GM23338 (cell line): ENCODE measurements at regions not wholly inside any gene's neighbourhood (a gene's known extent, or its start where the extent isn't known, plus 50 kb on each side); places are given as distances from the start of the nearest gene placed in this dataset.

Source experiments
- ATAC-seq: fragments of 200-7000 bp; cut with Tn5 transposase; 3 replicates; pipeline ENCODE4 v1.9.1; 2020
- DNase-seq: peaks from one replicate; pipeline ENCODE4 v3.0.0-alpha.2; 2015; ENCODE audit warnings: low spot score
- H2AFZ ChIP-seq: fragments of 200-600 bp; sonication (generic); 2 replicates; pipeline ENCODE4 v1.8.0; 2016; ENCODE audit warnings: antibody characterized with exemption, mild to moderate bottlenecking, moderate library complexity
- H3F3A ChIP-seq: fragments of 200-600 bp; sonication (generic); replicated peaks from 2 replicates; pipeline ENCODE4 v1.8.0; 2017; ENCODE audit warnings: antibody characterized with exemption, mixed run types, low read depth
- H3K27ac ChIP-seq: fragments of 200-600 bp; sonication (generic); 2 replicates; pipeline ENCODE4 v1.6.1; 2016; ENCODE audit warnings: low read depth
- H3K27me3 ChIP-seq: fragments of 200-600 bp; sonication (generic); 2 replicates; pipeline ENCODE4 v1.8.0; 2016; ENCODE audit warnings: mild to moderate bottlenecking, mixed run types, moderate library complexity; ENCODE audit not compliant: insufficient read depth
- H3K36me3 ChIP-seq: fragments of 200-600 bp; sonication (generic); 2 replicates; pipeline ENCODE4 v1.8.0; 2016; ENCODE audit warnings: mild to moderate bottlenecking; ENCODE audit not compliant: insufficient read depth
- H3K4me1 ChIP-seq: fragments of 200-600 bp; sonication (generic); 2 replicates; pipeline ENCODE4 v1.8.0; 2016; ENCODE audit warnings: mild to moderate bottlenecking, moderate library complexity; ENCODE audit not compliant: insufficient read depth
- H3K4me2 ChIP-seq: fragments of 200-600 bp; sonication (generic); 2 replicates; pipeline ENCODE4 v1.7.1; 2017; ENCODE audit warnings: mixed run types
- H3K4me3 ChIP-seq: fragments of 200-600 bp; sonication (generic); 2 replicates; pipeline ENCODE4 v1.6.1; 2016; ENCODE audit warnings: mixed run types
- H3K79me2 ChIP-seq: fragments of 200-600 bp; sonication (generic); replicated peaks from 2 replicates; pipeline ENCODE4 v1.8.0; 2017; ENCODE audit warnings: mild to moderate bottlenecking; ENCODE audit not compliant: insufficient read depth
- H3K9me2 ChIP-seq: fragments of 200-600 bp; sonication (generic); 2 replicates; pipeline ENCODE4 v1.8.0; 2017; ENCODE audit not compliant: insufficient read depth
- H4K20me1 ChIP-seq: fragments of 200-600 bp; sonication (generic); replicated peaks from 2 replicates; pipeline ENCODE4 v1.8.0; 2017; ENCODE audit warnings: mild to moderate bottlenecking; ENCODE audit not compliant: insufficient read depth
- H3K27ac Mint-ChIP-seq: 2 replicates; pipeline ENCODE4 v1.8.0; 2020; ENCODE audit warnings: inconsistent platforms, mild to moderate bottlenecking, moderate library complexity, mixed read lengths
- H3K27me3 Mint-ChIP-seq: 3 replicates; pipeline ENCODE4 v1.8.0; 2022; ENCODE audit warnings: low read depth, mild to moderate bottlenecking, moderate library complexity, mixed read lengths, inconsistent platforms; ENCODE audit not compliant: insufficient read depth, poor library complexity
- H3K36me3 Mint-ChIP-seq: 3 replicates; pipeline ENCODE4 v1.8.0; 2021; ENCODE audit warnings: low read depth, mild to moderate bottlenecking, inconsistent platforms, moderate library complexity, mixed read lengths
- H3K4me1 Mint-ChIP-seq: 3 replicates; pipeline ENCODE4 v1.8.0; 2020; ENCODE audit warnings: mild to moderate bottlenecking, inconsistent platforms, mixed read lengths
- H3K4me3 Mint-ChIP-seq: 3 replicates; pipeline ENCODE4 v1.8.0; 2021; ENCODE audit warnings: moderate library complexity, mild to moderate bottlenecking, inconsistent platforms, mixed read lengths
- H3K9me3 Mint-ChIP-seq: 3 replicates; pipeline ENCODE4 v1.8.0; 2020; ENCODE audit warnings: moderate library complexity, mild to moderate bottlenecking, inconsistent platforms, mixed read lengths
- CREB1 ChIP-seq: fragments of 250-450 bp; sonication (Bioruptor Pico); IDR thresholded peaks from 2 replicates; pipeline ENCODE4 v1.5.0; 2020; ENCODE audit warnings: low read depth, mild to moderate bottlenecking, moderate library complexity
- CTCF ChIP-seq, 2 experiments: fragments of 200-600 bp in 1 of 2; sonication (generic) in 1 of 2; conservative IDR thresholded peaks; 2 replicates each; pipeline versions ENCODE4 v1.5.1 to v1.6.1; 2016 to 2017; ENCODE audit warnings: antibody characterized with exemption in 2 of 2, low read depth in 2 of 2, mild to moderate bottlenecking in 2 of 2, moderate library complexity in 1 of 2
- ETS1 ChIP-seq: IDR thresholded peaks from 2 replicates; pipeline ENCODE4 v1.6.1; 2016; ENCODE audit warnings: antibody characterized with exemption
- EZH2 ChIP-seq: fragments of 200-600 bp; sonication (generic); IDR thresholded peaks from one replicate; pipeline ENCODE4 v1.8.0; 2017; ENCODE audit warnings: antibody characterized with exemption, mild to moderate bottlenecking, low read depth; ENCODE audit not compliant: unreplicated experiment
- EZH2phosphoT487 ChIP-seq: fragments of 200-600 bp; sonication (generic); IDR thresholded peaks from one replicate; pipeline ENCODE4 v1.8.1; 2018; ENCODE audit warnings: antibody characterized with exemption; ENCODE audit not compliant: unreplicated experiment
- JUNB ChIP-seq: IDR thresholded peaks from one replicate; pipeline ENCODE4 v1.6.1; 2016; ENCODE audit warnings: antibody characterized with exemption; ENCODE audit not compliant: unreplicated experiment
- NANOG ChIP-seq: IDR thresholded peaks from 2 replicates; pipeline ENCODE4 v1.6.1; 2016; ENCODE audit warnings: antibody characterized with exemption, borderline replicate concordance
- POLR2AphosphoS5 ChIP-seq: IDR thresholded peaks from 2 replicates; pipeline ENCODE4 v1.6.1; 2016; ENCODE audit warnings: antibody characterized with exemption, low read depth
- REST ChIP-seq: IDR thresholded peaks from one replicate; pipeline ENCODE4 v1.6.1; 2018; ENCODE audit warnings: antibody characterized with exemption; ENCODE audit not compliant: unreplicated experiment
- STAT1 ChIP-seq: IDR thresholded peaks from one replicate; pipeline ENCODE4 v1.6.1; 2016; ENCODE audit warnings: antibody characterized with exemption; ENCODE audit not compliant: unreplicated experiment
- ZNF331 ChIP-seq: fragments of 250-450 bp; sonication (Bioruptor Pico); IDR thresholded peaks from 2 replicates; pipeline ENCODE4 v1.5.0; 2020; ENCODE audit warnings: low read depth, mild to moderate bottlenecking, moderate library complexity
- ZNF462 ChIP-seq: fragments of 250-450 bp; sonication (Bioruptor Pico); IDR thresholded peaks from 2 replicates; pipeline ENCODE4 v1.5.0; 2020; ENCODE audit warnings: mild to moderate bottlenecking, moderate library complexity

- Histone ChIP-seq H3K27me3 (no peaks in the 10 kb centered on the region), H3K79me2 (no peaks in the 10 kb centered on the region), H3K4me2 (no peak overlapping the region), H3K4me1 (peaks cover 17% of the 10 kb centered on the region), H3K4me3 (no peak overlapping the region), H2AFZ (no peak overlapping the region; the same call in 1 of the 2 replicates), H4K20me1 (no peaks in the 10 kb centered on the region), H3K36me3 (no peaks in the 10 kb centered on the region), H3K27ac (no peak overlapping the region), H3K9me2 (0 out of 2 replicates have a peak, but pooled peaks cover under 1% of the 10 kb centered on the region), H3F3A (no peaks in the 10 kb centered on the region)
- H3K9me3 Mint-ChIP-seq, result no peaks in the 10 kb centered on the region; the same call in 2 of the 3 replicates
- ATAC-seq (no peak), DNase-seq (no peak)
- TF ChIP-seq CTCF (conservative IDR thresholded peaks at IDR 0.05; ENCODE audit: low read depth in 2 of 2) (no peak), ZNF331 (CRISPR knock-in tag) (no peak), EZH2phosphoT487 (no peak), JUNB (no peak), CREB1 (CRISPR knock-in tag) (no peak), ZNF462 (no peak), POLR2AphosphoS5 (no peak), NANOG (no peak), ETS1 (no peak), EZH2 (no peak), STAT1 (no peak), REST (no peak)
- no peaks in the 10 kb centered on the region for H3K27me3 Mint-ChIP-seq
- no peaks in the 10 kb centered on the region for H3K36me3 Mint-ChIP-seq
- H3K4me1 Mint-ChIP-seq, result peaks cover 15% of the 10 kb centered on the region
- H3K27ac Mint-ChIP-seq, result peak overlapping the region; percentile 10; the same call in 1 of the 2 replicates
- no peak overlapping the region for H3K4me3 Mint-ChIP-seq
Measured at GRCh38 chr18:8984131-8984721, 118.3 kb upstream of the NDUFV2 start.
